ENCODE measurements at regions not wholly inside any gene's neighbourhood (a gene's known extent, or its start where the extent isn't known, plus 50 kb on each side); places are given as distances from the start of the nearest gene placed in this dataset.

- TF ChIP-seq CTCF (IDR thresholded peaks at IDR 0.05; ENCODE audit: poor library complexity, severe bottlenecking) = no peak
- TF ChIP-seq SMC3 (conservative IDR thresholded peaks at IDR 0.05; ENCODE audit: poor library complexity) = no peak
These were observed 1174.7 kb upstream of the MAP3K7 start for GRCh38 chr6:91761621-91762020.
